Osteoblast (primary cell): ENCODE measurements at regions not wholly inside any gene's neighbourhood (a gene's known extent, or its start where the extent isn't known, plus 50 kb on each side); places are given as distances from the start of the nearest gene placed in this dataset.

Experiments used
- DNase-seq: peaks from one replicate; pipeline ENCODE4 v3.0.0; 2011; ENCODE audit warnings: low spot score, mixed read lengths; ENCODE audit not compliant: insufficient read length; ENCODE audit errors: missing footprints
- H2AFZ ChIP-seq: 2 replicates; pipeline ENCODE4 v1.6.0; 2011; ENCODE audit warnings: mild to moderate bottlenecking, low read length
- H3K27ac ChIP-seq: 2 replicates; pipeline ENCODE4 v1.5.1; 2011; ENCODE audit warnings: mild to moderate bottlenecking, low read depth, low read length, moderate library complexity
- H3K27me3 ChIP-seq: 2 replicates; pipeline ENCODE4 v1.6.0; 2012; ENCODE audit warnings: mild to moderate bottlenecking, control low read depth, inconsistent platforms, low read length, moderate library complexity; ENCODE audit not compliant: insufficient read depth
- H3K36me3 ChIP-seq: 2 replicates; pipeline ENCODE4 v1.5.1; 2011; ENCODE audit warnings: mild to moderate bottlenecking, low read length, control low read depth, moderate library complexity; ENCODE audit not compliant: insufficient read depth
- H3K4me1 ChIP-seq: 2 replicates; pipeline ENCODE4 v1.5.1; 2011; ENCODE audit warnings: mild to moderate bottlenecking, low read length, control low read depth, moderate library complexity; ENCODE audit not compliant: insufficient read depth
- H3K4me2 ChIP-seq: 2 replicates; pipeline ENCODE4 v1.6.0; 2011; ENCODE audit warnings: mild to moderate bottlenecking, low read length; ENCODE audit not compliant: insufficient read depth
- H3K4me3 ChIP-seq: fragments of 200-600 bp; sonication (generic); 3 replicates; pipeline ENCODE4 v1.5.1; 2012; ENCODE audit warnings: mild to moderate bottlenecking, low read length, inconsistent platforms; ENCODE audit not compliant: insufficient read depth
- H3K79me2 ChIP-seq: 2 replicates; pipeline ENCODE4 v1.6.0; 2012; ENCODE audit warnings: mild to moderate bottlenecking, low read length, control low read depth, inconsistent platforms; ENCODE audit not compliant: insufficient read depth
- H3K9me3 ChIP-seq: 2 replicates; pipeline ENCODE4 v1.5.1; 2011; ENCODE audit warnings: low read depth, low read length, control low read depth
- H4K20me1 ChIP-seq: 2 replicates; pipeline ENCODE4 v1.6.0; 2012; ENCODE audit warnings: mild to moderate bottlenecking, low read length, control low read depth; ENCODE audit not compliant: insufficient read depth
- CTCF ChIP-seq: IDR thresholded peaks from 2 replicates; pipeline ENCODE4 v1.5.1; 2011; ENCODE audit warnings: mild to moderate bottlenecking, low read depth, low read length, moderate library complexity; ENCODE audit errors: extremely low read depth

- Histone ChIP-seq H3K79me2 (no peaks in the 10 kb centered on the region), H2AFZ (no peak overlapping the region), H3K27ac (no peak overlapping the region), H3K9me3 (no peaks in the 10 kb centered on the region), H3K36me3 (no peaks in the 10 kb centered on the region), H3K27me3 (no peaks in the 10 kb centered on the region), H3K4me2 (no peak overlapping the region), H4K20me1 (no peaks in the 10 kb centered on the region), H3K4me3 (no peak overlapping the region), H3K4me1 (peaks cover 8% of the 10 kb centered on the region)
- TF ChIP-seq CTCF: no peak
- DNase-seq: no peak
These were observed 118.4 kb upstream of the BTBD3 start for GRCh38 chr20:11799281-11799684.

- H3K4me1 ChIP-seq: peaks cover 39% of the 10 kb centered on the region
- peak overlapping the region; percentile 54 for H3K4me2 ChIP-seq
- TF ChIP-seq CTCF: no peak
- H3K9me3 ChIP-seq: no peaks in the 10 kb centered on the region
- no peak overlapping the region for H3K4me3 ChIP-seq
- no peaks in the 10 kb centered on the region for H3K27me3 ChIP-seq
- no peaks in the 10 kb centered on the region for H3K36me3 ChIP-seq
- no peak overlapping the region for H2AFZ ChIP-seq
- H3K79me2 ChIP-seq: no peaks in the 10 kb centered on the region
- peak overlapping the region; percentile 74 for H3K27ac ChIP-seq
- DNase-seq: peak; percentile 60
- no peaks in the 10 kb centered on the region for H4K20me1 ChIP-seq
These were observed 110.3 kb upstream of the BTBD3 start for GRCh38 chr20:11807054-11808048.

GRCh38 chr20:11808841-11809240 is 108.9 kb upstream of the BTBD3 start:
- no peak for TF ChIP-seq CTCF
- no peak for DNase-seq
- Histone ChIP-seq H4K20me1 (no peaks in the 10 kb centered on the region), H3K27ac (no peak overlapping the region), H3K4me3 (no peak overlapping the region), H3K9me3 (no peaks in the 10 kb centered on the region), H3K79me2 (no peaks in the 10 kb centered on the region), H3K4me2 (no peak overlapping the region), H3K27me3 (no peaks in the 10 kb centered on the region), H2AFZ (no peak overlapping the region), H3K4me1 (peaks cover 43% of the 10 kb centered on the region), H3K36me3 (no peaks in the 10 kb centered on the region)

- H3K4me1 ChIP-seq: peaks cover 53% of the 10 kb centered on the region
- peak; percentile 59 for DNase-seq
- H2AFZ ChIP-seq: no peak overlapping the region
These were observed 107.2 kb upstream of the BTBD3 start for GRCh38 chr20:11810311-11811083.

More at GRCh38 chr20:11810311-11811083, 107.2 kb upstream of the BTBD3 start:
- no peaks in the 10 kb centered on the region for H4K20me1 ChIP-seq
- H3K27me3 ChIP-seq: no peaks in the 10 kb centered on the region
- no peaks in the 10 kb centered on the region for H3K9me3 ChIP-seq
- H3K27ac ChIP-seq: peak overlapping the region; percentile 86
- TF ChIP-seq CTCF: no peak
- H3K79me2 ChIP-seq: no peaks in the 10 kb centered on the region
- peak overlapping the region; percentile 68 for H3K4me2 ChIP-seq
- H3K36me3 ChIP-seq: no peaks in the 10 kb centered on the region
- H3K4me3 ChIP-seq: peak overlapping the region; percentile 18
